ENCODE measurements at regions not wholly inside any gene's neighbourhood (a gene's known extent, or its start where the extent isn't known, plus 50 kb on each side); places are given as distances from the start of the nearest gene placed in this dataset.

GRCh38 chr1:5067246-5067645, 412.8 kb downstream of the AJAP1 start:
- no peak for TF ChIP-seq CTCF (IDR thresholded peaks at IDR 0.05)
- TF ChIP-seq POLR2A (IDR thresholded peaks at IDR 0.05) = no peak

Data from body of pancreas (tissue), 4 donors.